Stomach (tissue), 8 donors: ENCODE measurements at regions not wholly inside any gene's neighbourhood (a gene's known extent, or its start where the extent isn't known, plus 50 kb on each side); places are given as distances from the start of the nearest gene placed in this dataset.

Experiments used
- DNase-seq, 2 donors: peaks; one replicate each; pipeline versions ENCODE4 v3.0.0 to v3.0.0-alpha.2; 2013 to 2019
- H3K27ac ChIP-seq, 5 donors: fragments of 200-600 bp in 4 of 5; sonication (generic) in 4 of 5; one replicate each; pipeline ENCODE4 v1.5.1; 2013 to 2019; ENCODE audit warnings: mild to moderate bottlenecking in 1 of 5, moderate library complexity in 1 of 5
- H3K27me3 ChIP-seq, 3 donors: fragments of 200-600 bp; sonication (generic); one replicate each; pipeline ENCODE4 v1.5.1; 2017 to 2019; ENCODE audit warnings: mixed run types in 1 of 3
- H3K36me3 ChIP-seq, 4 donors: fragments of 200-600 bp; sonication (generic); 1 replicate in 3 of 4; 2 replicates in 1 of 4; pipeline ENCODE4 v1.5.1; 2016 to 2019
- H3K4me1 ChIP-seq, 4 donors: fragments of 200-600 bp; sonication (generic); one replicate each; pipeline ENCODE4 v1.5.1; 2016 to 2019
- H3K4me3 ChIP-seq, 4 donors: fragments of 200-600 bp; sonication (generic) in 3 of 4; one replicate each; pipeline ENCODE4 v1.5.1; 2016 to 2019; ENCODE audit warnings: mild to moderate bottlenecking in 1 of 4
- H3K9me3 ChIP-seq, 4 donors: fragments of 200-600 bp; sonication (generic); one replicate each; pipeline ENCODE4 v1.5.1; 2016 to 2019
- EP300 ChIP-seq: sonication (generic); formaldehyde crosslinking; IDR thresholded peaks from one replicate; pipeline ENCODE4 v1.6.1; 2017; ENCODE audit warnings: antibody characterized with exemption
- POLR2A ChIP-seq, 4 donors: fragments of 450-650 bp; IDR thresholded peaks; one replicate each; pipeline ENCODE4 v1.6.1; 2016; ENCODE audit warnings: antibody characterized with exemption in 4 of 4, control low read depth in 2 of 4, mild to moderate bottlenecking in 1 of 4, moderate library complexity in 1 of 4
- POLR2AphosphoS5 ChIP-seq, 3 donors: sonication (generic); formaldehyde crosslinking; IDR thresholded peaks; one replicate each; pipeline ENCODE4 v1.6.1; 2016; ENCODE audit warnings: antibody characterized with exemption in 3 of 3
- WGBS, 5 donors: extraction: QIAGEN DNeasy Blood & Tissue Kit in 3 of 5; methylation state at CpG; one replicate each; pipeline versions ENCODE4 v1.1.5 to v1.1.7; 2013 to 2018; 5-methylcytosine and 5-hydroxymethylcytosine counted together
- intact Hi-C: fragments of 100-400 bp; cut with DNase I; formaldehyde crosslinking; loops from one replicate; pipeline ENCODE4 v1.15.1; 2023; ENCODE audit warnings: low total_unique reads
- TF ChIP-seq, protein P1 (sequence below), 7 experiments: fragments of 450-650 bp in 4 of 7; fragments of 200-600 bp in 3 of 7; sonication (generic) in 3 of 7; IDR thresholded peaks; one replicate each; pipeline ENCODE4 v1.5.1; 2016 to 2019; ENCODE audit warnings: antibody characterized with exemption in 7 of 7, control low read depth in 2 of 7, mild to moderate bottlenecking in 1 of 7
- donor health status: healthy with polysubstance abuse.
- donor health status: Bipolar disorder and iron deficiency.
- donor health status: healthy.

GRCh38 chr2:67892339-67892846, 170.4 kb downstream of the C1D start:
- 70 to 83% (median 79%) methylated on average over 6 of the region's 6 CpGs for WGBS, 5 donors
- no peaks in the 10 kb centered on the region for H3K27me3 ChIP-seq
- DNase-seq: peak in 1 of 2 donors; percentile 20
- no peaks in the 10 kb centered on the region for H3K9me3 ChIP-seq
- H3K36me3 ChIP-seq: no peaks in the 10 kb centered on the region
- TF ChIP-seq, protein P1, sequence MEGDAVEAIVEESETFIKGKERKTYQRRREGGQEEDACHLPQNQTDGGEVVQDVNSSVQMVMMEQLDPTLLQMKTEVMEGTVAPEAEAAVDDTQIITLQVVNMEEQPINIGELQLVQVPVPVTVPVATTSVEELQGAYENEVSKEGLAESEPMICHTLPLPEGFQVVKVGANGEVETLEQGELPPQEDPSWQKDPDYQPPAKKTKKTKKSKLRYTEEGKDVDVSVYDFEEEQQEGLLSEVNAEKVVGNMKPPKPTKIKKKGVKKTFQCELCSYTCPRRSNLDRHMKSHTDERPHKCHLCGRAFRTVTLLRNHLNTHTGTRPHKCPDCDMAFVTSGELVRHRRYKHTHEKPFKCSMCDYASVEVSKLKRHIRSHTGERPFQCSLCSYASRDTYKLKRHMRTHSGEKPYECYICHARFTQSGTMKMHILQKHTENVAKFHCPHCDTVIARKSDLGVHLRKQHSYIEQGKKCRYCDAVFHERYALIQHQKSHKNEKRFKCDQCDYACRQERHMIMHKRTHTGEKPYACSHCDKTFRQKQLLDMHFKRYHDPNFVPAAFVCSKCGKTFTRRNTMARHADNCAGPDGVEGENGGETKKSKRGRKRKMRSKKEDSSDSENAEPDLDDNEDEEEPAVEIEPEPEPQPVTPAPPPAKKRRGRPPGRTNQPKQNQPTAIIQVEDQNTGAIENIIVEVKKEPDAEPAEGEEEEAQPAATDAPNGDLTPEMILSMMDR (IDR thresholded peaks at IDR 0.05): no peak
- no peak for TF ChIP-seq EP300
- peaks cover 0 to 16% (median 7%) of the 10 kb centered on the region in 4 donors for H3K4me1 ChIP-seq
- intact Hi-C loops: no loop called here
- H3K4me3 ChIP-seq: no peak overlapping the region
- H3K27ac ChIP-seq: no peak overlapping the region

DNA sequence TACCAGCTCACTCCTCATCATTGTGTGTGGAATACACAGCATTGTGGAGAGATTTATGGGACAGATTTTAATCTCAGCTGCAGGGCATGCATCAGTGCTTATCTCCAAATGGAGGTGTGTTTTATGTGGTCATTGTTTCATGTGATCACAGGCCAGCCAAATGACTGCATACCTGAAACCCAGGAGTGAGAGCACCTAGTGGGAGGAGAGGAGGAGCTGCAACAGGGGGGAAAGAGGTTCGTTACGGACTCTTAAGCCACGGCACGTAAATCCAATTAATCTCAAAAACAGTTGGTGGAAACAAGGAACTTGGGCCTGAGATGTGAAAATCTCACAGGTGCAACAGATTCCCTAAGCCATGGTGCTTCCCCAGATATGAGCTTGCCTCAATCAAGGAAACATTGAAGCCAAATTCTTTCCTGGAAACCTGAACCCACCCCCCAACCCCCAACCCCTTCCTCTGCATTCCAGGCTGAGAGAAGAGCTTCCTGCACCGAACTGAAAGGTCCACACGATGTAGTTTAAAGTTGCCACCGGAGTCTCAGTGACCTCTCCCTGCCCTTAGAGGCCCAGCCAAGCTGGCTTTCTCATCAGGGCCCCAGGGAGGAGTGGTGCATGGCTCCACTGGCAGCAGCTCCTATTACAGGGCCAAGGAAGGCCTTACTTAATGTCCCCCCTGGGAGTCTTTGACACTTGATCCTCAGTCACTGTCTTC, 167.4 kb downstream of the C1D start:
- TF ChIP-seq POLR2A (IDR thresholded peaks at IDR 0.05) (no peak), EP300 (no peak), POLR2AphosphoS5 (IDR thresholded peaks at IDR 0.05) (no peak)
- TF ChIP-seq, protein P1 (IDR thresholded peaks at IDR 0.05): no peak

DNA sequence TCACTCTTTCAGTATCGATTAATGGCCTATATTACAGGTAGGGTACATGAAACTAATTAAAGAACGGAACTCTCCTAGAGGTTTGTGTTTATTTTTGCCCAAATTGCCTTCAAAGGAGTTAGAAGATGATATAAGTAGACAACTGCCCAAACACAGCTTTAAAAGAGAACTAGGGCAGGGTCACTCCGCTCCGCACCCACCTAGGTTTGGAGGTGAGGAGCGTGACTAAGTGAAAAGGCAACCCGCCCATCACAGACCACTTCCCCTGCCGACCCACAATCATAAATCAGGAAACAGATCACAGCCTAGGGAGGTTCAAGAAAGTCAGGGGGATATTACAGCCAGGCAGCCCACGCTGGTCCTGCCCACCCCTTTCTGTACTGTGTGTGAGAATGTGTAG, 166.7 kb downstream of the C1D start:
- Histone ChIP-seq H3K27me3 (no peaks in the 10 kb centered on the region), H3K27ac (no peak overlapping the region), H3K4me1 (peaks cover 0 to 16% (median 7%) of the 10 kb centered on the region in 4 donors), H3K36me3 (no peaks in the 10 kb centered on the region), H3K9me3 (peaks cover 0 to 4% (median 0%) of the 10 kb centered on the region in 4 donors), H3K4me3 (no peak overlapping the region)
- intact Hi-C loops: no loop called here
- 74 to 92% (median 88%) methylated on average over 8 of the region's 8 CpGs for WGBS, 5 donors
- no peak for DNase-seq
- TF ChIP-seq POLR2AphosphoS5 (IDR thresholded peaks at IDR 0.05): no peak
- no peak for TF ChIP-seq EP300
- TF ChIP-seq, protein P1 (IDR thresholded peaks at IDR 0.05): no peak
- TF ChIP-seq POLR2A (IDR thresholded peaks at IDR 0.05): no peak

More for the DNA sequence above, 167.4 kb downstream of the C1D start:
- Histone ChIP-seq H3K4me3 (no peak overlapping the region), H3K9me3 (no peaks in the 10 kb centered on the region), H3K36me3 (no peaks in the 10 kb centered on the region), H3K27me3 (no peaks in the 10 kb centered on the region), H3K27ac (no peak overlapping the region), H3K4me1 (peaks cover 0 to 16% (median 7%) of the 10 kb centered on the region in 4 donors)
- WGBS, 5 donors: 50 to 76% (median 58%) methylated on average over 7 of the region's 7 CpGs
- intact Hi-C loops: no loop called here
- peak in 1 of 2 donors; percentile 47 for DNase-seq

- no peak for DNase-seq
- Histone ChIP-seq H3K4me3 (no peak overlapping the region), H3K36me3 (no peaks in the 10 kb centered on the region), H3K4me1 (peaks cover 0 to 12% (median 7%) of the 10 kb centered on the region in 4 donors), H3K27ac (no peak overlapping the region), H3K9me3 (peaks cover 0 to 8% (median 0%) of the 10 kb centered on the region in 4 donors), H3K27me3 (no peaks in the 10 kb centered on the region)
- 77 to 92% (median 85%) methylated on average over 2 of the region's 2 CpGs for WGBS, 5 donors
- TF ChIP-seq EP300 (no peak), POLR2AphosphoS5 (IDR thresholded peaks at IDR 0.05) (no peak), POLR2A (IDR thresholded peaks at IDR 0.05) (no peak)
- TF ChIP-seq, protein P1 (IDR thresholded peaks at IDR 0.05): no peak
- intact Hi-C loops: no loop called here
Observed at GRCh38 chr2:67896476-67896875, 166.3 kb downstream of the C1D start.
